Testis (tissue), 2 donors: ENCODE measurements at regions not wholly inside any gene's neighbourhood (a gene's known extent, or its start where the extent isn't known, plus 50 kb on each side); places are given as distances from the start of the nearest gene placed in this dataset.

ENCODE experiments used
- DNase-seq: peaks from one replicate; pipeline ENCODE4 v3.0.0-alpha.2; 2019
- H3K27ac ChIP-seq, 2 donors: fragments of 200-600 bp; sonication (generic); one replicate each; pipeline ENCODE4 v1.5.1; 2019
- H3K27me3 ChIP-seq: fragments of 200-600 bp; sonication (generic); one replicate; pipeline ENCODE4 v1.5.1; 2019
- H3K36me3 ChIP-seq: fragments of 200-600 bp; sonication (generic); one replicate; pipeline ENCODE4 v1.5.1; 2017; ENCODE audit warnings: low read depth; ENCODE audit errors: missing control alignments
- H3K4me1 ChIP-seq: fragments of 200-600 bp; sonication (generic); one replicate; pipeline ENCODE4 v1.5.1; 2019
- H3K4me3 ChIP-seq, 2 donors: fragments of 200-600 bp; sonication (generic); one replicate each; pipeline ENCODE4 v1.5.1; 2017 to 2019
- H3K9me3 ChIP-seq: fragments of 200-600 bp; sonication (generic); one replicate; pipeline ENCODE4 v1.5.1; 2017
- CTCF ChIP-seq, 3 experiments: fragments of 450-650 bp in 2 of 3; fragments of 200-600 bp in 1 of 3; sonication (generic) in 1 of 3; IDR thresholded peaks; one replicate each; pipeline ENCODE4 v1.5.1; 2016 to 2019; ENCODE audit warnings: antibody characterized with exemption in 3 of 3, mild to moderate bottlenecking in 2 of 3, moderate library complexity in 1 of 3
- POLR2A ChIP-seq: fragments of 450-650 bp; IDR thresholded peaks from one replicate; pipeline ENCODE4 v1.6.1; 2017; ENCODE audit warnings: antibody characterized with exemption, mild to moderate bottlenecking, moderate library complexity
- WGBS, 2 donors: methylation state at CpG; one replicate each; pipeline ENCODE4 v1.1.5; 2018; 5-methylcytosine and 5-hydroxymethylcytosine counted together
- intact Hi-C: fragments of 100-400 bp; cut with DNase I; formaldehyde crosslinking; loops from one replicate; pipeline ENCODE4 v1.15.1; 2023; ENCODE audit warnings: low total_unique reads

DNA sequence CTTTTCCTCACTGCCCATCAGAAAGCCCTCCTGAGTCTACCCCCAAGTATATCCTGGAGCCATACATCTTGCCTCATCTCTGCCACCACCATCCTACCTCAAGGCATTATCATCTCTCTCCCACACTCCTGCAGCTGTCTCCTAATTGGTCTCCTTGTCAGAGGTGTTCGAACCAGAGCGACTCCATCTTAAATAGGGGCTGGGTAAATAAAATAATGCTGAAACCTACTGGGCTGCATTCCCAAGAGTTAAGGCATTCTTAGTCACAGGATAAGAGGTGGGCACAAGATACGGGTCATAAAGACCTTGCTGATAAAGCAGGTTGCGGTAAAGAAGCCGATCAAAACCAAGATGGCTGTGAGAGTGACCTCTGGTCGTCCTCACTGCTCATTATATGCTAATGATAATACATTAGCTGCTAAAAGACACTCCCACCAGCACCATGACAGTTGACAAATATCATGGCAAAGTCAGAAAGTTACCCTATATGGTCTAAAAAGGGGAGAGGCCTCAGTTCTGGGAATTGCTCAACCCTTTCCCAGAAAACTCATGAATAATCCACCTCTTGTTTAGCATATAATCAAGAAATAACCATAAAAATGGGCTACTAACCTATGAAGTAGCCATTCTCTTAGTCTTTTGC, 97.0 kb upstream of the C16orf82 start:
- Histone ChIP-seq H3K9me3 (no peaks in the 10 kb centered on the region), H3K27ac (no peak overlapping the region), H3K36me3 (no peaks in the 10 kb centered on the region), H3K4me1 (no peaks in the 10 kb centered on the region), H3K4me3 (no peak overlapping the region), H3K27me3 (no peaks in the 10 kb centered on the region)
- no peak for DNase-seq
- TF ChIP-seq POLR2A (no peak), CTCF (IDR thresholded peaks at IDR 0.05) (no peak)
- intact Hi-C loops = no loop called here
- WGBS, 2 donors = 86 to 87% methylated on average over 6 of the region's 6 CpGs

DNA sequence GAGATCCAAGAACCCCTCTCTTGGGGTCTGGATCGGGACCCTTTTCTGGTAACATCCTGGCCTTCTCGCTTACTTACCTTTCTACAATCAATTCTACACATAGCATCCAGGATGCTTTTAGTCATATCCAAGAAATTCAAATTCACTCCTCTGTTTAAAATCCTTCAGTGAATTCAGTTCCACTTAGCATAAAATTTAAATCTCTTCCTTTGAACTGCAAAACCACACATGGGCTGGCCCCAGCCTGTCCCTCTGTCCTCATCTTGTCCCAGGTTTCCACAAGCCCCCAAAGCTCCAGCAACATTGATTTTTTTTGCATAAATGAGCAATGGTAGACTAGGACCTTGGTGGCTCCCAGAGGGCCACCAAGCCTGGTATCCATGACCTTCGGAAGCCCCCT, 96.4 kb upstream of the C16orf82 start:
- Histone ChIP-seq H3K4me1 (no peaks in the 10 kb centered on the region), H3K27me3 (no peaks in the 10 kb centered on the region), H3K36me3 (no peaks in the 10 kb centered on the region), H3K9me3 (no peaks in the 10 kb centered on the region), H3K4me3 (no peak overlapping the region), H3K27ac (no peak overlapping the region)
- intact Hi-C loops = no loop called here
- WGBS, 2 donors = 96 to 97% methylated on average over 3 of the region's 3 CpGs
- no peak for DNase-seq
- TF ChIP-seq POLR2A (no peak), CTCF (IDR thresholded peaks at IDR 0.05) (no peak)

GRCh38 chr16:26976873-26977272, 89.9 kb upstream of the C16orf82 start:
- 80 to 88% methylated on average over 5 of the region's 5 CpGs for WGBS, 2 donors
- H3K36me3 ChIP-seq = no peaks in the 10 kb centered on the region
- TF ChIP-seq CTCF (IDR thresholded peaks at IDR 0.05) = no peak
- no peak for TF ChIP-seq POLR2A
- no peaks in the 10 kb centered on the region for H3K27me3 ChIP-seq
- H3K27ac ChIP-seq = no peak overlapping the region
- intact Hi-C loops = no loop called here
- H3K4me3 ChIP-seq = no peak overlapping the region
- no peaks in the 10 kb centered on the region for H3K4me1 ChIP-seq
- no peak for DNase-seq
- no peaks in the 10 kb centered on the region for H3K9me3 ChIP-seq

- no peaks in the 10 kb centered on the region for H3K27me3 ChIP-seq
- DNase-seq = no peak
- no peak overlapping the region for H3K4me3 ChIP-seq
- H3K36me3 ChIP-seq = no peaks in the 10 kb centered on the region
- no peaks in the 10 kb centered on the region for H3K4me1 ChIP-seq
- H3K27ac ChIP-seq = no peak overlapping the region
- intact Hi-C loops = no loop called here
- WGBS, 2 donors = 60 to 64% methylated on average over 8 of the region's 8 CpGs
- no peaks in the 10 kb centered on the region for H3K9me3 ChIP-seq
- no peak for TF ChIP-seq POLR2A
Observed at GRCh38 chr16:26981266-26981938, 85.3 kb upstream of the C16orf82 start.

DNA sequence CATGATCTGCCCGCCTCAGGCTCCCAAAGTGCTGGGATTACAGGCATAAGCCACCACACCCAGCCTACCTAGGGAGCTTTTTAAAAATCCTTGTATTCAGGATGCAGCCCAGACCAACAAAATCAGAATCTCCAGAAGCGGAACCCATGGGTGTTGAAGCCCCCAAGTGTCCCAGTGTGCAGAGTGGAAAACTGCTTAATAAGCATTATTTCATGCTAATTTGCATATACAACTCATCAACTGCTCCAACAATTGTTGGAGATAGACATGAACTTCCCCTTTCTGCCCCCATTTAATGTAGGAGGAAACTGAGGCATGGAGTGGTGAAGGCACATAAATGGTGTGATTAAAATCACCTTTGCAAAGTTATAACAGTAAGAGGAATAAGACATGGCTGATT, 84.3 kb upstream of the C16orf82 start:
- DNase-seq = no peak
- H3K4me1 ChIP-seq = no peaks in the 10 kb centered on the region
- TF ChIP-seq CTCF (IDR thresholded peaks at IDR 0.05) (no peak), POLR2A (no peak)
- H3K27me3 ChIP-seq = no peaks in the 10 kb centered on the region
- H3K9me3 ChIP-seq = no peaks in the 10 kb centered on the region
- no peaks in the 10 kb centered on the region for H3K36me3 ChIP-seq
- intact Hi-C loops = no loop called here
- H3K27ac ChIP-seq = no peak overlapping the region
- 83 to 87% methylated on average over 2 of the region's 2 CpGs for WGBS, 2 donors
- no peak overlapping the region for H3K4me3 ChIP-seq
